ENCODE measurements at regions not wholly inside any gene's neighbourhood (a gene's known extent, or its start where the extent isn't known, plus 50 kb on each side); places are given as distances from the start of the nearest gene placed in this dataset. TPM values are rescaled to one million over a fixed set of nuclear protein-coding genes. Genes with fewer than 3 reads are reported as not detected.
"Not testable (repeated sequence)": the region's sequence is repeated elsewhere in the genome, so short reads cannot be mapped to it uniquely, and the experiment has no call there.

DNA sequence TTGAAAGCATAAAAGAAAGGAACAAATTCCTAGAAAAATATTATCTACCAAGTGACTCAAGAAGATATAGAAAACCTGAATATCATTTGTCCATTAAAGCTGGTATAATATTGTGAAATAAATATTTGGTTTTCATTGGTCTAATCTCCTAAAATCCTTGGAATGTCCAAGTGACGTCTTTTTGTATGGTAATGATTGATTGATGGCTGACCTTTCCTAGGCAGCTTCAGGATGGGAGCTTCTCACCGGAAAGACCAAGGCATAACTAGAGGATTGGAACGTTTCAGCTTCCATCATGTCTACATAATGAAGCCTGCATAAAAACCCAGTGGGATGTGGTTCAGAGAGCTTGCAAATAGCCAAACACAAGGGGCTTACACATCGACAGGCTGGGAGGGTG is 57.6 kb upstream of the MAN1A1 start:
- TF ChIP-seq, protein P1, sequence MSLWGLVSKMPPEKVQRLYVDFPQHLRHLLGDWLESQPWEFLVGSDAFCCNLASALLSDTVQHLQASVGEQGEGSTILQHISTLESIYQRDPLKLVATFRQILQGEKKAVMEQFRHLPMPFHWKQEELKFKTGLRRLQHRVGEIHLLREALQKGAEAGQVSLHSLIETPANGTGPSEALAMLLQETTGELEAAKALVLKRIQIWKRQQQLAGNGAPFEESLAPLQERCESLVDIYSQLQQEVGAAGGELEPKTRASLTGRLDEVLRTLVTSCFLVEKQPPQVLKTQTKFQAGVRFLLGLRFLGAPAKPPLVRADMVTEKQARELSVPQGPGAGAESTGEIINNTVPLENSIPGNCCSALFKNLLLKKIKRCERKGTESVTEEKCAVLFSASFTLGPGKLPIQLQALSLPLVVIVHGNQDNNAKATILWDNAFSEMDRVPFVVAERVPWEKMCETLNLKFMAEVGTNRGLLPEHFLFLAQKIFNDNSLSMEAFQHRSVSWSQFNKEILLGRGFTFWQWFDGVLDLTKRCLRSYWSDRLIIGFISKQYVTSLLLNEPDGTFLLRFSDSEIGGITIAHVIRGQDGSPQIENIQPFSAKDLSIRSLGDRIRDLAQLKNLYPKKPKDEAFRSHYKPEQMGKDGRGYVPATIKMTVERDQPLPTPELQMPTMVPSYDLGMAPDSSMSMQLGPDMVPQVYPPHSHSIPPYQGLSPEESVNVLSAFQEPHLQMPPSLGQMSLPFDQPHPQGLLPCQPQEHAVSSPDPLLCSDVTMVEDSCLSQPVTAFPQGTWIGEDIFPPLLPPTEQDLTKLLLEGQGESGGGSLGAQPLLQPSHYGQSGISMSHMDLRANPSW (CRISPR knock-in tag; conservative IDR thresholded peaks at IDR 0.05; ENCODE audit: low read depth), result no peak
- TF ChIP-seq ZNF232 (CRISPR knock-in tag; IDR thresholded peaks at IDR 0.05), result no peak
- no peak for TF ChIP-seq CBFB (CRISPR knock-in tag; IDR thresholded peaks at IDR 0.05; ENCODE audit: low read depth)
- TF ChIP-seq JAZF1 (CRISPR knock-in tag; IDR thresholded peaks at IDR 0.05), result no peak
- no peak for TF ChIP-seq RELA (CRISPR knock-in tag; IDR thresholded peaks at IDR 0.05; ENCODE audit: borderline replicate concordance)
- TF ChIP-seq SMAD3 (CRISPR knock-in tag; IDR thresholded peaks at IDR 0.05; ENCODE audit: borderline replicate concordance), result no peak
- TF ChIP-seq PRDM15 (CRISPR knock-in tag; IDR thresholded peaks at IDR 0.05), result no peak
- no peak for TF ChIP-seq GTF2I (CRISPR knock-in tag; conservative IDR thresholded peaks at IDR 0.05)
- TF ChIP-seq FOXP1 (CRISPR knock-in tag; IDR thresholded peaks at IDR 0.05; ENCODE audit: borderline replicate concordance), result no peak
- ChIA-PET POLR2A (no interaction called here), CTCF (no interaction called here)
- peaks cover 21% of the 10 kb centered on the region for H3K9me3 Mint-ChIP-seq
- DNase-seq (ENCODE audit: low spot score) (no peak), ATAC-seq (no peak)
- no peaks in the 10 kb centered on the region for H3K4me1 Mint-ChIP-seq
- no peak overlapping the region for H3K4me3 Mint-ChIP-seq
- H3K27ac Mint-ChIP-seq, result no peak overlapping the region; the same call in 1 of the 2 replicates
- H3K27me3 Mint-ChIP-seq (ENCODE audit: low read depth), result no peaks in the 10 kb centered on the region
- peaks cover 5% of the 10 kb centered on the region for H3K36me3 Mint-ChIP-seq

- Mint-ChIP-seq H3K36me3 (peaks cover 18% of the 10 kb centered on the region), H3K9me3 (peaks cover 33% of the 10 kb centered on the region)
- CTCF ChIA-PET; DNase-seq (ENCODE audit: low spot score); H3K4me1 Mint-ChIP-seq; H3K27ac Mint-ChIP-seq; POLR2A ChIA-PET; H3K4me3 Mint-ChIP-seq; ATAC-seq; H3K27me3 Mint-ChIP-seq (ENCODE audit: low read depth): not testable (repeated sequence)
Measured at GRCh38 chr6:119405114-119405513, 55.6 kb upstream of the MAN1A1 start.

Small RNA genes in the stretch of these regions (microRNA-seq; reads per million reads assigned to microRNA genes)
- gene MIR3144 (ENCODE audit: borderline number of aligned reads), result not detected
